Gastroesophageal sphincter (tissue), 3 donors: ENCODE measurements at regions not wholly inside any gene's neighbourhood (a gene's known extent, or its start where the extent isn't known, plus 50 kb on each side); places are given as distances from the start of the nearest gene placed in this dataset.

Experiments used
- POLR2A ChIP-seq, 2 donors: fragments of 450-650 bp; IDR thresholded peaks; one replicate each; pipeline ENCODE4 v1.6.1; 2017; ENCODE audit warnings: antibody characterized with exemption in 2 of 2, mild to moderate bottlenecking in 2 of 2, moderate library complexity in 1 of 2
- TF ChIP-seq, protein P1 (sequence below), 4 experiments: fragments of 200-600 bp in 2 of 4; fragments of 450-650 bp in 2 of 4; sonication (generic) in 1 of 4; IDR thresholded peaks; one replicate each; pipeline ENCODE4 v1.5.1; 2017 to 2019; ENCODE audit warnings: antibody characterized with exemption in 4 of 4, mild to moderate bottlenecking in 2 of 4, moderate library complexity in 2 of 4

DNA sequence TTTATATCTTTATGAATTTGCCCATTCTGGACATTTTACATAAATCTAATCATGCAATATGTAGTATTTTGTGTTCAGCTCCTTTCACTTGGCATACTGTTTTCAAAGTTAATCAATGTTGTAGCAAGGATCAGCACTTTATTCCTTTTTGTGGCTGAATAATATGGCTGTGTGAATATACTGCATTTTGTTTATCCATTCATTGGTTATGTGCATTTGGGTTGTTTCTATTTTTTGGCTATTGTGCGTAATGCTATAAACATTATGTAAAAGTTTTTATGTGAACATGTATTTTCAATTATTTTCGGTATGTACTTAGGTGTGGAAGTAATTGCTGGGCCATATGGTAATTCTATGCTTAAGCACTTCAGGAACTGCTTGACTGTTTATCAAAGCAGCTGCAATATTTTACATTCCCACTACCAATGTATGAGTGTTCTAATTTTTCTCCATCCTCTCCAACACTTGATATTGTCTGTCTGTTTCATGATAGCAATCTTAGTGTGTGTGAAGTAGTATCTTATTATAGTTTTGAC is 101.3 kb upstream of the P2RY1 start:
- TF ChIP-seq POLR2A (IDR thresholded peaks at IDR 0.05): no peak
- TF ChIP-seq, protein P1, sequence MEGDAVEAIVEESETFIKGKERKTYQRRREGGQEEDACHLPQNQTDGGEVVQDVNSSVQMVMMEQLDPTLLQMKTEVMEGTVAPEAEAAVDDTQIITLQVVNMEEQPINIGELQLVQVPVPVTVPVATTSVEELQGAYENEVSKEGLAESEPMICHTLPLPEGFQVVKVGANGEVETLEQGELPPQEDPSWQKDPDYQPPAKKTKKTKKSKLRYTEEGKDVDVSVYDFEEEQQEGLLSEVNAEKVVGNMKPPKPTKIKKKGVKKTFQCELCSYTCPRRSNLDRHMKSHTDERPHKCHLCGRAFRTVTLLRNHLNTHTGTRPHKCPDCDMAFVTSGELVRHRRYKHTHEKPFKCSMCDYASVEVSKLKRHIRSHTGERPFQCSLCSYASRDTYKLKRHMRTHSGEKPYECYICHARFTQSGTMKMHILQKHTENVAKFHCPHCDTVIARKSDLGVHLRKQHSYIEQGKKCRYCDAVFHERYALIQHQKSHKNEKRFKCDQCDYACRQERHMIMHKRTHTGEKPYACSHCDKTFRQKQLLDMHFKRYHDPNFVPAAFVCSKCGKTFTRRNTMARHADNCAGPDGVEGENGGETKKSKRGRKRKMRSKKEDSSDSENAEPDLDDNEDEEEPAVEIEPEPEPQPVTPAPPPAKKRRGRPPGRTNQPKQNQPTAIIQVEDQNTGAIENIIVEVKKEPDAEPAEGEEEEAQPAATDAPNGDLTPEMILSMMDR (IDR thresholded peaks at IDR 0.05): no peak
